Pancreas (tissue), 10 donors: ENCODE measurements at regions not wholly inside any gene's neighbourhood (a gene's known extent, or its start where the extent isn't known, plus 50 kb on each side); places are given as distances from the start of the nearest gene placed in this dataset.

Source experiments
- ATAC-seq, 4 donors: fragments of 200-7000 bp; cut with Tn5 transposase; one replicate each; pipeline versions ENCODE4 v1.8.0 to v1.9.1; 2020; ENCODE audit warnings: mild to moderate bottlenecking in 4 of 4, moderate library complexity in 4 of 4
- DNase-seq, 6 donors: peaks; one replicate each; pipeline ENCODE4 v3.0.0-alpha.2; 2020
- FAIRE-seq: peaks from 2 replicates; lab custom pipeline; 2012; peaks lifted over from hg19 to GRCh38; lab: Jason Lieb, UNC
- H3K27ac ChIP-seq, 4 donors: fragments of 200-600 bp; sonication (generic); 1 replicate in 3 of 4; 2 replicates in 1 of 4; pipeline versions ENCODE4 v1.5.0 to v1.8.0; 2020
- H3K27me3 ChIP-seq, 4 donors: fragments of 200-600 bp; one replicate each; pipeline ENCODE4 v1.8.0; 2021
- H3K36me3 ChIP-seq, 3 donors: fragments of 200-600 bp; sonication (generic) in 1 of 3; one replicate each; pipeline versions ENCODE4 v1.5.0 to v1.8.0; 2020 to 2021
- H3K4me1 ChIP-seq, 3 donors: fragments of 200-600 bp; one replicate each; pipeline ENCODE4 v1.8.0; 2021
- H3K4me3 ChIP-seq, 4 donors: fragments of 200-600 bp; sonication (generic) in 2 of 4; one replicate each; pipeline versions ENCODE4 v1.5.0 to v1.8.0; 2020 to 2021
- H3K9me3 ChIP-seq, 4 donors: fragments of 200-600 bp; one replicate each; pipeline ENCODE4 v1.8.0; 2021
- CTCF ChIP-seq, 4 donors: fragments of 200-600 bp; sonication (generic) in 3 of 4; IDR thresholded peaks; one replicate each; pipeline versions ENCODE4 v1.5.0 to v1.8.0; 2021; ENCODE audit warnings: antibody characterized with exemption in 4 of 4
- whole genome bisulfite sequencing, 2 donors: extraction: QIAGEN DNeasy Blood & Tissue Kit; methylation state at CpG; one replicate each; pipeline ENCODE4 v1.1.7; 2013; 5-methylcytosine and 5-hydroxymethylcytosine counted together
- intact Hi-C, 3 donors: fragments of 100-400 bp; cut with DNase I; formaldehyde crosslinking; loops; one replicate each; pipeline versions ENCODE4 v1.11.1 to v1.14.2; 2022
- donor health status: healthy with polysubstance abuse.
- donor health status: DM: no; HTN: no; CAD: no; lungs with moderate emphysema.
- donor health status: DM: no; HTN: no; CAD: no.
- donor health status: control.
- donor health status: control.
- donor health status: Bipolar disorder and iron deficiency.
- donor health status: DM: yes; HTN: yes; CAD: no.
- donor health status: DM: no; HTN: no; CAD: no.
- donor health status: DM: no; HTN: no; CAD: no.
- donor health status: DM: yes; HTN: yes; CAD: no.

- no peaks in the 10 kb centered on the region for H3K9me3 ChIP-seq
- no peaks in the 10 kb centered on the region for H3K27me3 ChIP-seq
- H3K27ac ChIP-seq, result no peak overlapping the region
- peaks cover 10 to 17% (median 11%) of the 10 kb centered on the region in 3 donors for H3K4me1 ChIP-seq
- H3K36me3 ChIP-seq, result no peaks in the 10 kb centered on the region
- no peak for DNase-seq
- no peak for ATAC-seq
- TF ChIP-seq CTCF (IDR thresholded peaks at IDR 0.05), result no peak
- intact Hi-C loops, result loop anchor here in 1 of 3 donors (10.0 kb wide), 1 partner anchor 207 kb away; the partner anchor contains the start of gene CITED2
- H3K4me3 ChIP-seq, result no peak overlapping the region
- no peak for FAIRE-seq
Observed at GRCh38 chr6:139581485-139581865, 207.0 kb upstream of the CITED2 start.

GRCh38 chr6:139580592-139581484 is 206.4 kb upstream of the CITED2 start:
- peaks cover 10 to 11% (median 11%) of the 10 kb centered on the region in 3 donors for H3K4me1 ChIP-seq
- FAIRE-seq (no peak), DNase-seq (no peak), ATAC-seq (no peak)
- WGBS, 2 donors, result 88 to 90% methylated on average over 9 of the region's 9 CpGs
- no peaks in the 10 kb centered on the region for H3K27me3 ChIP-seq
- TF ChIP-seq CTCF (IDR thresholded peaks at IDR 0.05), result no peak
- no peaks in the 10 kb centered on the region for H3K9me3 ChIP-seq
- intact Hi-C loops, result loop anchor here in 1 of 3 donors (10.0 kb wide), 1 partner anchor 206 kb away; the partner anchor contains the start of gene CITED2
- no peaks in the 10 kb centered on the region for H3K36me3 ChIP-seq
- no peak overlapping the region for H3K4me3 ChIP-seq
- no peak overlapping the region for H3K27ac ChIP-seq

GRCh38 chr6:139577763-139578604 is 203.5 kb upstream of the CITED2 start:
- TF ChIP-seq CTCF (IDR thresholded peaks at IDR 0.05), result no peak
- ATAC-seq, result peak; percentile 23 to 50 (median 48)

GRCh38 chr6:139577124-139577762 is 202.8 kb upstream of the CITED2 start:
- no peaks in the 10 kb centered on the region for H3K9me3 ChIP-seq
- intact Hi-C loops, result no loop called here
- peak; percentile 87 to 96 (median 93) for ATAC-seq
- no peak overlapping the region for H3K4me3 ChIP-seq
- 29 to 36% methylated on average over 5 of the region's 5 CpGs for WGBS, 2 donors
- peak; percentile 66 to 87 (median 82) for DNase-seq
- H3K36me3 ChIP-seq, result no peaks in the 10 kb centered on the region
- H3K4me1 ChIP-seq, result peaks cover 10 to 11% (median 10%) of the 10 kb centered on the region in 3 donors
- H3K27me3 ChIP-seq, result no peaks in the 10 kb centered on the region
- no peak for FAIRE-seq
- TF ChIP-seq CTCF (IDR thresholded peaks at IDR 0.05), result no peak
- peak overlapping the region in 1 of 4 donors; percentile 13 for H3K27ac ChIP-seq

More at GRCh38 chr6:139577763-139578604, 203.5 kb upstream of the CITED2 start:
- FAIRE-seq (no peak), DNase-seq (no peak)
- Histone ChIP-seq H3K36me3 (no peaks in the 10 kb centered on the region), H3K27ac (peak overlapping the region in 2 of 4 donors; percentile 13 to 18), H3K9me3 (no peaks in the 10 kb centered on the region), H3K4me3 (no peak overlapping the region), H3K4me1 (peaks cover 10 to 11% (median 10%) of the 10 kb centered on the region in 3 donors), H3K27me3 (no peaks in the 10 kb centered on the region)
- intact Hi-C loops, result no loop called here
- 39 to 49% methylated on average over 7 of the region's 7 CpGs for WGBS, 2 donors
